IMR-90 (cell line): ENCODE measurements at regions not wholly inside any gene's neighbourhood (a gene's known extent, or its start where the extent isn't known, plus 50 kb on each side); places are given as distances from the start of the nearest gene placed in this dataset.

Experiments
- ATAC-seq: fragments of 200-7000 bp; cut with Tn5 transposase; 2 replicates; pipeline ENCODE4 v1.9.1; 2020; ENCODE audit warnings: low read depth, mild to moderate bottlenecking, moderate library complexity
- BruUV-seq: library from RNA; stranded (reverse); fragments of 400-500 nt; replicated peaks from 2 replicates; lab custom pipeline; 2021; lab: Mats Ljungman, UMichigan
- CTCF ChIA-PET: fragments of 300-600 bp; formaldehyde crosslinking; extraction: SDS; loops from one replicate; lab custom pipeline; 2021; ENCODE audit warnings: antibody characterized with exemption; lab: Yijun Ruan, JAX
- POLR2A ChIA-PET: fragments of 300-600 bp; sonication (Branson Sonifier 250); formaldehyde crosslinking; loops from one replicate; lab custom pipeline; 2022; ENCODE audit warnings: antibody characterized with exemption; ENCODE audit not compliant: unreplicated experiment; lab: Charles Lee
- DNase-seq: peaks from one replicate; pipeline ENCODE4 v3.0.0; 2013
- H2AFZ ChIP-seq: replicated peaks from 2 replicates; pipeline ENCODE3; 2013; ENCODE audit warnings: low read length, mild to moderate bottlenecking; ENCODE audit not compliant: poor library complexity
- H2AK5ac ChIP-seq: 2 replicates; pipeline ENCODE4 v1.6.1; 2013; ENCODE audit warnings: low read depth, low read length, inconsistent platforms
- H2AK9ac ChIP-seq: replicated peaks from 2 replicates; pipeline ENCODE3; 2013; ENCODE audit warnings: mild to moderate bottlenecking, low read depth, low read length, moderate library complexity; ENCODE audit not compliant: poor library complexity
- H2BK120ac ChIP-seq: 2 replicates; pipeline ENCODE4 v1.6.1; 2013; ENCODE audit warnings: low read depth, low read length, inconsistent platforms
- H2BK15ac ChIP-seq: 3 replicates; pipeline ENCODE4 v1.6.1; 2013; ENCODE audit warnings: low read depth, low read length, inconsistent platforms
- H2BK20ac ChIP-seq: 2 replicates; pipeline ENCODE4 v1.6.1; 2013; ENCODE audit warnings: low read depth, mild to moderate bottlenecking, inconsistent platforms, low read length, moderate library complexity
- H2BK5ac ChIP-seq: 2 replicates; pipeline ENCODE4 v1.6.1; 2013; ENCODE audit warnings: mild to moderate bottlenecking, low read depth, low read length, inconsistent platforms; ENCODE audit not compliant: poor library complexity, severe bottlenecking
- H3K14ac ChIP-seq: replicated peaks from 2 replicates; pipeline ENCODE4 v1.6.1; 2013; ENCODE audit warnings: low read depth, low read length, inconsistent platforms
- H3K18ac ChIP-seq: 2 replicates; pipeline ENCODE4 v1.6.1; 2013; ENCODE audit warnings: low read depth, low read length, control low read depth
- H3K23ac ChIP-seq: 2 replicates; pipeline ENCODE4 v1.6.1; 2013; ENCODE audit warnings: low read depth, low read length, inconsistent platforms
- H3K27ac ChIP-seq: 2 replicates; pipeline ENCODE4 v1.5.1; 2013; ENCODE audit warnings: mild to moderate bottlenecking, control low read depth, low read length; ENCODE audit not compliant: insufficient read depth
- H3K27me3 ChIP-seq: 2 replicates; pipeline ENCODE4 v1.6.1; 2013; ENCODE audit warnings: low read length; ENCODE audit not compliant: control insufficient read depth, insufficient read depth
- H3K36me3 ChIP-seq: 2 replicates; pipeline ENCODE4 v1.6.1; 2013; ENCODE audit warnings: low read length, mixed read lengths; ENCODE audit not compliant: control insufficient read depth, insufficient read depth
- H3K4ac ChIP-seq: 2 replicates; pipeline ENCODE4 v1.6.1; 2013; ENCODE audit warnings: low read depth, low read length, inconsistent platforms
- H3K4me1 ChIP-seq: 2 replicates; pipeline ENCODE4 v1.6.1; 2013; ENCODE audit warnings: low read length, mixed read lengths; ENCODE audit not compliant: control insufficient read depth, insufficient read depth
- H3K4me2 ChIP-seq: 2 replicates; pipeline ENCODE4 v1.6.1; 2013; ENCODE audit warnings: low read depth, mild to moderate bottlenecking, control low read depth, low read length, moderate library complexity
- H3K4me3 ChIP-seq: 2 replicates; pipeline ENCODE4 v1.5.1; 2013; ENCODE audit warnings: low read depth, mild to moderate bottlenecking, control low read depth, low read length, moderate library complexity; ENCODE audit not compliant: insufficient read depth
- H3K56ac ChIP-seq: 2 replicates; pipeline ENCODE4 v1.6.1; 2013; ENCODE audit warnings: low read length, inconsistent platforms; ENCODE audit not compliant: insufficient read depth; ENCODE audit errors: extremely low read depth
- H3K79me1 ChIP-seq, 2 experiments: 2 replicates each; pipeline ENCODE4 v1.6.1; 2013; ENCODE audit warnings: low read length in 2 of 2, inconsistent platforms in 1 of 2, low read depth in 1 of 2
- H3K9ac ChIP-seq: 2 replicates; pipeline ENCODE4 v1.6.1; 2013; ENCODE audit warnings: low read depth, low read length, control low read depth
- H3K9me1 ChIP-seq: 2 replicates; pipeline ENCODE4 v1.6.1; 2013; ENCODE audit warnings: low read length, inconsistent platforms; ENCODE audit not compliant: insufficient read depth
- H3K9me3 ChIP-seq: 2 replicates; pipeline ENCODE4 v1.6.1; 2013; ENCODE audit warnings: low read length; ENCODE audit not compliant: control insufficient read depth, insufficient read depth
- H4K20me1 ChIP-seq: 2 replicates; pipeline ENCODE4 v1.6.1; 2013; ENCODE audit warnings: low read length, inconsistent platforms; ENCODE audit not compliant: insufficient read depth
- H4K5ac ChIP-seq: 2 replicates; pipeline ENCODE4 v1.6.1; 2013; ENCODE audit warnings: mild to moderate bottlenecking, low read depth, low read length, control low read depth
- H4K8ac ChIP-seq, 2 experiments: 2 replicates each; pipeline ENCODE4 v1.6.1; 2013; ENCODE audit warnings: low read depth in 2 of 2, low read length in 2 of 2, control low read depth in 1 of 2, inconsistent platforms in 1 of 2
- H4K91ac ChIP-seq: 2 replicates; pipeline ENCODE4 v1.6.1; 2013; ENCODE audit warnings: low read depth, low read length, inconsistent platforms; ENCODE audit not compliant: insufficient read depth
- BHLHE40 ChIP-seq: fragments of 150-350 bp; IDR thresholded peaks from 2 replicates; pipeline ENCODE4 v1.6.1; 2016; ENCODE audit warnings: mild to moderate bottlenecking, low read depth, low read length
- CEBPB ChIP-seq: IDR thresholded peaks from 2 replicates; pipeline ENCODE4 v1.6.1; 2012; ENCODE audit warnings: low read depth, low read length, improper control_type of control experiment
- CTCF ChIP-seq: conservative IDR thresholded peaks from 2 replicates; pipeline ENCODE4 v1.5.1; 2012; ENCODE audit warnings: mild to moderate bottlenecking, low read depth, low read length, improper control_type of control experiment
- ELK1 ChIP-seq: fragments of 150-350 bp; IDR thresholded peaks from 2 replicates; pipeline ENCODE4 v1.6.1; 2016; ENCODE audit warnings: low read depth, mild to moderate bottlenecking, low read length, moderate library complexity, borderline replicate concordance
- MAFK ChIP-seq: IDR thresholded peaks from 2 replicates; pipeline ENCODE4 v1.6.1; 2012; ENCODE audit warnings: low read depth, low read length, improper control_type of control experiment
- MAZ ChIP-seq: IDR thresholded peaks from 2 replicates; pipeline ENCODE4 v1.6.1; 2012; ENCODE audit warnings: low read depth, mild to moderate bottlenecking, low read length, improper control_type of control experiment, moderate library complexity, borderline replicate concordance
- MXI1 ChIP-seq: IDR thresholded peaks from 2 replicates; pipeline ENCODE4 v1.6.1; 2012; ENCODE audit warnings: low read depth, mild to moderate bottlenecking, low read length, moderate library complexity, borderline replicate concordance
- NFE2L2 ChIP-seq: fragments of 150-350 bp; IDR thresholded peaks from 2 replicates; pipeline ENCODE4 v1.6.1; 2016; ENCODE audit warnings: low read depth, mild to moderate bottlenecking, low read length
- POLR2A ChIP-seq: IDR thresholded peaks from 2 replicates; pipeline ENCODE4 v1.6.1; 2012; ENCODE audit warnings: mild to moderate bottlenecking, low read depth, low read length
- RAD21 ChIP-seq: IDR thresholded peaks from 2 replicates; pipeline ENCODE4 v1.6.1; 2012; ENCODE audit warnings: low read length, improper control_type of control experiment
- RCOR1 ChIP-seq: IDR thresholded peaks from 2 replicates; pipeline ENCODE4 v1.6.1; 2012; ENCODE audit warnings: mild to moderate bottlenecking, low read length, improper control_type of control experiment; ENCODE audit not compliant: insufficient replicate concordance
- RFX5 ChIP-seq: IDR thresholded peaks from 2 replicates; pipeline ENCODE4 v1.8.0; 2012; ENCODE audit warnings: low read depth, mild to moderate bottlenecking, low read length, moderate library complexity
- SMC3 ChIP-seq: fragments of 150-350 bp; IDR thresholded peaks from 2 replicates; pipeline ENCODE4 v1.6.1; 2016; ENCODE audit warnings: low read depth, mild to moderate bottlenecking, antibody characterized with exemption, low read length, moderate library complexity
- USF2 ChIP-seq: fragments of 150-350 bp; IDR thresholded peaks from 2 replicates; pipeline ENCODE4 v1.6.1; 2017; ENCODE audit warnings: mild to moderate bottlenecking, antibody characterized with exemption, low read length, low read depth
- WGBS, 2 experiments: methylation state at CpG; one replicate each; pipeline versions ENCODE4 v1.1.5 to v1.1.7; 2013; ENCODE audit warnings: missing lambda C conversion rate in 2 of 2; ENCODE audit not compliant: insufficient read length in 1 of 2; ENCODE audit errors: extremely low coverage in 2 of 2; 5-methylcytosine and 5-hydroxymethylcytosine counted together
- dilution Hi-C: fragments of 300-500 bp; cut with HindIII; formaldehyde crosslinking; loops from one replicate; pipeline ENCODE4 v1.14.3; 2018; ENCODE audit warnings: low sequenced_read_pairs; ENCODE audit not compliant: unreplicated experiment
- in situ Hi-C: fragments of 300-500 bp; cut with MboI; formaldehyde crosslinking; loops from 3 replicates; pipeline ENCODE4 v1.14.3; 2019; ENCODE audit warnings: low sequenced_read_pairs, inconsistent platforms, mixed read lengths
- intact Hi-C: fragments of 100-400 bp; cut with micrococcal nuclease; formaldehyde crosslinking; loops from 2 replicates; pipeline ENCODE4 v1.10.0; 2022

DNA sequence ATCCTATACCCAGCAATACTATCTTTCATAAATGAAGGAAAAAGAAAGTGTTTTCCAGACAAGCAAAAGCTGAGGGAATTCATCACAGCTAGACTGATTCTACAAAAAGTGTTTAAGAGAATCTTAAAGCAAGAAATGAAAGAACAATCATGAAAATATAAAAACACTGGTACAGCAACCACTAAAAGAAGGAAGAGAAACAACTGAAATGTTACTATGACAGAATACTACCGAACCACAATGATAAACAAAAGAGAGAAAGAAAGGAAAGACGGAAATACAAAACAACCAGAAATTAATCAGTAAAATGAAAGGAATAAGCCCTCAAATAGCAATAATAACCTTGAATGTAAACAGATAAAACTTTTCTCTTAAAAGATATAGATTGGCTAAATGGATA, 110.8 kb upstream of the AFF2 start:
- ATAC-seq = no peak

More for the DNA sequence above, 110.8 kb upstream of the AFF2 start:
- Histone ChIP-seq H4K5ac (no peak overlapping the region), H3K9me3 (peaks cover 5% of the 10 kb centered on the region; the same call in 1 of the 2 replicates), H3K18ac (no peak overlapping the region), H4K91ac (no peak overlapping the region), H3K79me1 (no peaks in the 10 kb centered on the region), H3K4me2 (no peak overlapping the region), H2AK5ac (no peak overlapping the region), H3K9me1 (no peaks in the 10 kb centered on the region), H4K20me1 (no peaks in the 10 kb centered on the region), H2BK15ac (no peak overlapping the region), H3K23ac (no peak overlapping the region), H3K4me1 (no peaks in the 10 kb centered on the region), H3K4me3 (no peak overlapping the region), H3K9ac (no peak overlapping the region), H3K27ac (no peak overlapping the region), H3K4ac (no peak overlapping the region), H2AK9ac (no peak overlapping the region), H3K56ac (no peak overlapping the region), H3K14ac (no peak overlapping the region), H3K27me3 (no peaks in the 10 kb centered on the region), H2BK120ac (no peak overlapping the region), H2BK5ac (no peak overlapping the region), H2BK20ac (no peak overlapping the region), H4K8ac (no peak overlapping the region), H2AFZ (no peak overlapping the region), H3K36me3 (no peaks in the 10 kb centered on the region)
- BruUV-seq = no TSS peak
- POLR2A ChIA-PET = no interaction called here
- intact Hi-C loops (no loop called here), dilution Hi-C loops (no loop called here), in situ Hi-C loops (no loop called here)
- no CpG with 5 or more reads among the region's 2 CpGs for WGBS, 2 experiments
- CTCF ChIA-PET = interaction anchor here (0.8 kb wide), 1 partner anchor 440 kb away, joined by 6 read pairs; no protein-coding TSS in a partner anchor
- TF ChIP-seq SMC3 (no peak), NFE2L2 (no peak), USF2 (no peak), MXI1 (no peak), CTCF (no peak), RCOR1 (no peak), RAD21 (no peak), MAFK (no peak), RFX5 (no peak), POLR2A (no peak), MAZ (no peak), BHLHE40 (no peak), CEBPB (no peak), ELK1 (no peak)
- no peak for DNase-seq
